RWPE2 (cell line): ENCODE measurements at regions not wholly inside any gene's neighbourhood (a gene's known extent, or its start where the extent isn't known, plus 50 kb on each side); places are given as distances from the start of the nearest gene placed in this dataset.

Experiments used
- ATAC-seq: fragments of 200-7000 bp; cut with Tn5 transposase; 3 replicates; pipeline ENCODE4 v1.9.1; 2021; ENCODE audit warnings: low read depth
- DNase-seq: peaks from one replicate; pipeline ENCODE4 v3.0.0-alpha.2; 2020; ENCODE audit warnings: low spot score
- H3K27ac ChIP-seq: fragments of 450-650 bp; 2 replicates; pipeline ENCODE4 v1.5.1; 2017; ENCODE audit warnings: mild to moderate bottlenecking; ENCODE audit not compliant: poor library complexity, severe bottlenecking
- H3K27me3 ChIP-seq: fragments of 250-450 bp; sonication (Bioruptor Pico); 2 replicates; pipeline ENCODE4 v1.5.1; 2021; ENCODE audit warnings: mild to moderate bottlenecking, moderate library complexity; ENCODE audit not compliant: insufficient read depth, poor library complexity, severe bottlenecking
- H3K36me3 ChIP-seq: fragments of 250-450 bp; sonication (Bioruptor Pico); 2 replicates; pipeline ENCODE4 v1.5.1; 2020; ENCODE audit warnings: low read depth, mild to moderate bottlenecking, moderate library complexity
- H3K4me1 ChIP-seq: fragments of 250-450 bp; sonication (Bioruptor Pico); 2 replicates; pipeline ENCODE4 v1.5.1; 2021; ENCODE audit warnings: mild to moderate bottlenecking, moderate library complexity; ENCODE audit not compliant: insufficient read depth, poor library complexity, severe bottlenecking
- H3K4me3 ChIP-seq: fragments of 250-450 bp; sonication (Bioruptor Pico); 2 replicates; pipeline ENCODE4 v1.5.1; 2021; ENCODE audit warnings: mild to moderate bottlenecking, moderate library complexity; ENCODE audit not compliant: severe bottlenecking
- H3K9me3 ChIP-seq: fragments of 250-450 bp; sonication (Bioruptor Pico); 2 replicates; pipeline ENCODE4 v1.5.1; 2021; ENCODE audit warnings: mild to moderate bottlenecking, moderate library complexity; ENCODE audit not compliant: severe bottlenecking
- TF ChIP-seq, protein P1 (sequence below): fragments of 450-650 bp; IDR thresholded peaks from one replicate; pipeline ENCODE4 v1.5.1; 2017; ENCODE audit warnings: mild to moderate bottlenecking, moderate library complexity; ENCODE audit not compliant: poor library complexity, severe bottlenecking

DNA sequence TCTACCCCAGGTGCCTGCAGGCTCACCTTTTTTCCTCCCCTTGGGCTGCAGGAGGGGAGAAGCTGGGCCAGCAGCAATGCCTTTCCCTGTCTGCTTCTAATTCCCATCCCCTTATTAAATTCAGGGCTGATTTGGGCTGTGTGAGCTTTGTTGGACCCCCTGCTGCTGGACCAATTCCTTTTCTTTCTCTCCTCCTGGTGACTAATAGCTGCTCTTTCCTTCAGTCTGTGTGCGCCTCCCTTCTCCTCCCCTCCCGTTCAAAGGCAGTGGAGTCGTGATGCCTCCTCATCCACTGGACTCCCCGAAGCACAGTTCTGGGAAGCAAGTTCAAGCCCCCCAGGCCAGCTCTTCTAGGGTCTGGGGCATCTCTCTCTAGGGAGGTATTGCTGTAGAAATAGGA, 567.9 kb upstream of the CADM1 start:
- no peaks in the 10 kb centered on the region for H3K4me1 ChIP-seq
- ATAC-seq (no peak), DNase-seq (no peak)
- no peaks in the 10 kb centered on the region for H3K9me3 ChIP-seq
- H3K27ac ChIP-seq: no peak overlapping the region
- H3K4me3 ChIP-seq: no peak overlapping the region
- no peaks in the 10 kb centered on the region for H3K27me3 ChIP-seq
- H3K36me3 ChIP-seq: no peaks in the 10 kb centered on the region
- TF ChIP-seq, protein P1, sequence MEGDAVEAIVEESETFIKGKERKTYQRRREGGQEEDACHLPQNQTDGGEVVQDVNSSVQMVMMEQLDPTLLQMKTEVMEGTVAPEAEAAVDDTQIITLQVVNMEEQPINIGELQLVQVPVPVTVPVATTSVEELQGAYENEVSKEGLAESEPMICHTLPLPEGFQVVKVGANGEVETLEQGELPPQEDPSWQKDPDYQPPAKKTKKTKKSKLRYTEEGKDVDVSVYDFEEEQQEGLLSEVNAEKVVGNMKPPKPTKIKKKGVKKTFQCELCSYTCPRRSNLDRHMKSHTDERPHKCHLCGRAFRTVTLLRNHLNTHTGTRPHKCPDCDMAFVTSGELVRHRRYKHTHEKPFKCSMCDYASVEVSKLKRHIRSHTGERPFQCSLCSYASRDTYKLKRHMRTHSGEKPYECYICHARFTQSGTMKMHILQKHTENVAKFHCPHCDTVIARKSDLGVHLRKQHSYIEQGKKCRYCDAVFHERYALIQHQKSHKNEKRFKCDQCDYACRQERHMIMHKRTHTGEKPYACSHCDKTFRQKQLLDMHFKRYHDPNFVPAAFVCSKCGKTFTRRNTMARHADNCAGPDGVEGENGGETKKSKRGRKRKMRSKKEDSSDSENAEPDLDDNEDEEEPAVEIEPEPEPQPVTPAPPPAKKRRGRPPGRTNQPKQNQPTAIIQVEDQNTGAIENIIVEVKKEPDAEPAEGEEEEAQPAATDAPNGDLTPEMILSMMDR: no peak

DNA sequence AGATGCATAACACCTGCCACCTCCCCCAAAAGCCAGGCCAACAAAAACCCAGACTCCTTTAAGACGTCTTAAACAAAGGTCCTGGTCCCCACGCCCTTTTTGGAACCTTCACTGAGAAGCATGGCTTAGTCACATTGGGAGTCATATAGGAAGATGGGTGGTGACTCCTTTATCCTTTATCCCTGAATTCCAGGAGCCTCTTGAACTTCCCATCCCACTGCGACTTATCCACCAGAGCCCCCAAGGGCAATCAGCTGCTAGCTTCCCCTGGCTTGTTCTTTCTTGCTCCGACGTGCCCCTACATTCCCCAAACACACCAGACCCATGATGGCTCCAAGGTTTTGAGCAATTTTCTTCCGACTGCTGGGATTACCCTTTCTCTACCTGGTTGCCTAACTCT, 567.0 kb upstream of the CADM1 start:
- Histone ChIP-seq H3K9me3 (no peaks in the 10 kb centered on the region), H3K4me3 (no peak overlapping the region), H3K27me3 (no peaks in the 10 kb centered on the region), H3K36me3 (no peaks in the 10 kb centered on the region), H3K4me1 (no peaks in the 10 kb centered on the region), H3K27ac (no peak overlapping the region)
- ATAC-seq: no peak
- DNase-seq: no peak
- TF ChIP-seq, protein P1: no peak

DNA sequence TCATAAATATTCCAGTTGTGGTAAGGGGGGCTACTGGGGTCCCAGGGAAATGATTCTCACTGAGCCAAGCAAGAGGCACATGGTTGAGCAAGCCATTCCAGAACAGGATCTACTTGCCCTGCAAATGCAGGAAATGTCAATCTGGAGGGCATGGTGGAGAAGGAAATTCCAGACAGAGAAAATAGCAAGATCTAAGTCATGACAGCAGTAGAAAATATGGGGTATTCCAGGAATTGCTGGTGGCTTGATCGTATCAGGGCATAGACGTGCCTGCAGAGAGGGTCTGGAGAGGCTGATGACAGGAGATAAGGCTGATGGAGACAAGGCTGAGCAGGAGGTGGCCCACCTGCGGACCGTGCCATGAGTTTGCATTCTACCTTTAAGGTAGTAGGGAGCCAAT, 566.3 kb upstream of the CADM1 start:
- Histone ChIP-seq H3K4me3 (no peak overlapping the region), H3K4me1 (no peaks in the 10 kb centered on the region), H3K36me3 (no peaks in the 10 kb centered on the region), H3K9me3 (no peaks in the 10 kb centered on the region), H3K27ac (no peak overlapping the region), H3K27me3 (no peaks in the 10 kb centered on the region)
- TF ChIP-seq, protein P1: no peak
- DNase-seq (no peak), ATAC-seq (no peak)

DNA sequence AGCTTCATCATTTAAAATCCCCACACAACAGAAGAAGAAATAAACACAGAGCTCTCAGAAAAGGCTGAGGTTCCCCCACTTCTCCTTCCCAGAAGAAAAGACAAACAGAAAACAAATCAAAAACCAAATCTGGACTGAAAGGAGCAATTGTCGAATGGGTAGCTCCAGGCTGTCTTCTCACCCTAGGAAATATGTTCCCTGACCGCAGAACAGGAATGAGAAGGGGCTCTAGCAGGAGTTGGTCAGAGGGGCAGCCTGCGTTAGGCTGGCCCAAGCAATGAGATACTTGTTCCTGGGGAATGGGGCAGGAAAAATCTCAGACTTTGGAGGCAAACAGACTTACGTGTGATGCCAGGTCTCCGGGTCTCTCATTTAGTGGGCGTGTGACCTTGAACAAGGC, 562.6 kb upstream of the CADM1 start:
- Histone ChIP-seq H3K27ac (no peak overlapping the region), H3K27me3 (no peaks in the 10 kb centered on the region), H3K4me1 (no peaks in the 10 kb centered on the region), H3K36me3 (no peaks in the 10 kb centered on the region), H3K4me3 (no peak overlapping the region), H3K9me3 (no peaks in the 10 kb centered on the region)
- DNase-seq (no peak), ATAC-seq (no peak)
- TF ChIP-seq, protein P1: no peak

DNA sequence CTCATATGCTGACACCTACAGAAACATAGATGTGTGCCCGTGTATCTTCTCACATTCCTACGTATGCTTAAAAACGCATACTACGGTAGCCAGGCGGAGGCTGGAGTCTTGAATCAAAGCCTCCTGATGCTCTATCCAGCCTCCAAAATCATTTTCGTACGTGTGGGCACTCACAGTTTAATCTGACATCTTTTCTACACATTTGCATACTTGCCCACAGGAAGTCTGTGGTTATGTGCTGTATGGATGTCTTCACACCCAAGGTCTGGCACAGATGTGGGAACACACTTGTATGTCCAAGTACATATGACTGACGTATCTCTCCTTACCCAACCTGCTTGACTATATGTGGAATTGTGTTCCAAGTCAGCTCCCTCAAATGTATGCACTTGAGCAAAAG, 561.8 kb upstream of the CADM1 start:
- Histone ChIP-seq H3K36me3 (no peaks in the 10 kb centered on the region), H3K4me1 (no peaks in the 10 kb centered on the region), H3K4me3 (no peak overlapping the region), H3K27ac (no peak overlapping the region), H3K27me3 (no peaks in the 10 kb centered on the region), H3K9me3 (no peaks in the 10 kb centered on the region)
- DNase-seq (no peak), ATAC-seq (no peak)
- TF ChIP-seq, protein P1: no peak
